PC-3 (cell line): ENCODE measurements at regions not wholly inside any gene's neighbourhood (a gene's known extent, or its start where the extent isn't known, plus 50 kb on each side); places are given as distances from the start of the nearest gene placed in this dataset.

Experiments used
- ATAC-seq: fragments of 200-7000 bp; cut with Tn5 transposase; 2 replicates; pipeline ENCODE4 v1.9.1; 2020; ENCODE audit warnings: mild to moderate bottlenecking, moderate library complexity
- BruUV-seq: library from RNA; stranded (reverse); fragments of 400-500 nt; replicated peaks from 2 replicates; lab custom pipeline; 2021; lab: Mats Ljungman, UMichigan
- CTCF ChIA-PET: fragments of 300-600 bp; sonication (Branson Sonifier 250); formaldehyde crosslinking; loops from one replicate; lab custom pipeline; 2022; ENCODE audit warnings: antibody characterized with exemption; lab: Charles Lee
- POLR2A ChIA-PET: fragments of 300-600 bp; sonication (Branson Sonifier 250); formaldehyde crosslinking; loops from one replicate; lab custom pipeline; 2022; ENCODE audit warnings: antibody characterized with exemption; ENCODE audit not compliant: unreplicated experiment; lab: Charles Lee
- DNase-seq: peaks from one replicate; pipeline ENCODE4 v3.0.0-alpha.2; 2015
- H2AFZ ChIP-seq: fragments of 300-600 bp; sonication (generic); 2 replicates; pipeline ENCODE4 v1.6.0; 2016; ENCODE audit warnings: antibody characterized with exemption, low read length
- H3F3A ChIP-seq: fragments of 300-600 bp; sonication (generic); one replicate; pipeline ENCODE4 v1.6.0; 2017; ENCODE audit warnings: antibody characterized with exemption, low read length, control low read depth, mild to moderate bottlenecking; ENCODE audit not compliant: unreplicated experiment
- H3K27ac ChIP-seq: fragments of 300-600 bp; sonication (generic); 2 replicates; pipeline ENCODE4 v1.5.1; 2016; ENCODE audit warnings: mild to moderate bottlenecking, low read length
- H3K27me3 ChIP-seq: fragments of 300-600 bp; sonication (generic); 2 replicates; pipeline ENCODE4 v1.6.1; 2016; ENCODE audit warnings: low read length, mixed read lengths
- H3K36me3 ChIP-seq: fragments of 300-600 bp; sonication (generic); 2 replicates; pipeline ENCODE4 v1.6.1; 2016; ENCODE audit warnings: low read depth, mixed run types, low read length, mixed read lengths
- H3K4me1 ChIP-seq: fragments of 300-600 bp; sonication (generic); 2 replicates; pipeline ENCODE4 v1.5.1; 2016; ENCODE audit warnings: low read length; ENCODE audit not compliant: insufficient read depth
- H3K4me2 ChIP-seq: fragments of 300-600 bp; sonication (generic); 2 replicates; pipeline ENCODE4 v1.6.0; 2016; ENCODE audit warnings: low read length
- H3K4me3 ChIP-seq: fragments of 300-600 bp; sonication (generic); 2 replicates; pipeline ENCODE4 v1.5.1; 2016; ENCODE audit warnings: mild to moderate bottlenecking, low read length, mixed read lengths
- H3K79me2 ChIP-seq: fragments of 300-600 bp; sonication (generic); 2 replicates; pipeline ENCODE4 v1.6.1; 2017; ENCODE audit warnings: low read length, mixed read lengths
- H3K9ac ChIP-seq: fragments of 300-600 bp; sonication (generic); 2 replicates; pipeline ENCODE4 v1.6.0; 2016; ENCODE audit warnings: mild to moderate bottlenecking, low read length
- H3K9me2 ChIP-seq: fragments of 300-600 bp; sonication (generic); replicated peaks from 2 replicates; pipeline ENCODE4 v1.6.1; 2016; ENCODE audit warnings: mixed run types, low read length, mixed read lengths
- H3K9me3 ChIP-seq: fragments of 300-600 bp; sonication (generic); 2 replicates; pipeline ENCODE4 v1.6.1; 2016; ENCODE audit warnings: low read length, mixed read lengths
- H4K20me1 ChIP-seq: fragments of 300-600 bp; sonication (generic); 2 replicates; pipeline ENCODE4 v1.6.1; 2016; ENCODE audit warnings: low read length, mixed read lengths
- EZH2 ChIP-seq: fragments of 300-600 bp; sonication (generic); IDR thresholded peaks from one replicate; pipeline ENCODE4 v1.6.1; 2017; ENCODE audit warnings: antibody characterized with exemption, mild to moderate bottlenecking, low read length; ENCODE audit not compliant: unreplicated experiment
- EZH2phosphoT487 ChIP-seq: fragments of 300-600 bp; sonication (generic); IDR thresholded peaks from 2 replicates; pipeline ENCODE4 v1.6.1; 2018; ENCODE audit warnings: mild to moderate bottlenecking, antibody characterized with exemption, low read length, borderline replicate concordance
- intact Hi-C: fragments of 100-400 bp; cut with micrococcal nuclease; formaldehyde crosslinking; loops from 2 replicates; pipeline ENCODE4 v1.9.0; 2023
- TF ChIP-seq, protein P1 (sequence below): fragments of 300-600 bp; sonication (generic); conservative IDR thresholded peaks from 2 replicates; pipeline ENCODE4 v1.5.1; 2017; ENCODE audit warnings: antibody characterized with exemption, low read depth, mild to moderate bottlenecking, low read length

DNA sequence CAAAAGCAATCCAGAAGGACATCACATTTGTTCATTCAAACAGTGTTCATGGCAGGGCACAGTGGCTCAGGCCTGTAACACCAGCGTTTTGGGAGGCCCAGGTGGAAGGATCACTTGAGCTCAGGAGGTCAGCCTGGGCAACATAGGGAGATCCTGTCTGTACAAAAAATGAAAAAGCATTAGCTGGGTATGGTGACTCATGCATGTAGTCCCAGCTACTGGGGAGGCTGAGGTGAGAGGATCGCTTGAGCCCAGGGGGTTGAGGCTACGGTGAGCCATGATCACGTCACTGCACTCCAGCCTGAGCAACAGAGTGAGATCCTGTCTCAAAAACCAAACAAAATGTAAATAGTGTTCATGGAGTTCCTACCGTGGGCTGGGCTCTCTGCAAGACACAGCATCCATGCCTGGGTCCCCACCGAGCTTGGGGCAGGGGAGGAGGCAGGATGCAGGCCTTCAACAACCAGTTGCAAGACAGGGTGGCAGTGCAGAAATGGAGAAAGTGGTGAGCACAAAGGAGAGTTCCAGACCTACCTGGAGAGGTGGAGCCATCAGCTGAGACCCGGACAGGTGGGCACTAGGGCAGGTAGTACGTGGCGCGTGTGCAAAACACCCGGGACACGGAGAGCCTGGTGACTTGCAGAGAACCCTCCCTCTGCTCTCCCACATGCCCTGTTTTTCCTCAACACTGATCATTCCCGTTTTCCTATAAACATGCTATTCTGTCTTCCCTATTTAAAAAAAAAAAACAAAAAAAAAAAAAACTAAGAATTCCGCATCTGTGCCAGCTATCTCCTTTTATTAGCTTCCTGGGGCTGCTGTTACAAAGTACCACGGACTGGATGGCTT is 138.9 kb downstream of the TOMM20 start:
- H3K36me3 ChIP-seq = no peaks in the 10 kb centered on the region
- POLR2A ChIA-PET = no interaction called here
- DNase-seq = no peak
- no peaks in the 10 kb centered on the region for H3K27me3 ChIP-seq
- CTCF ChIA-PET = interaction anchor here (0.6 kb wide), 1 partner anchor 374 kb away, joined by 3 read pairs; no protein-coding TSS in a partner anchor
- no peak for ATAC-seq
- TF ChIP-seq EZH2phosphoT487 (no peak), EZH2 (no peak)
- TF ChIP-seq, protein P1, sequence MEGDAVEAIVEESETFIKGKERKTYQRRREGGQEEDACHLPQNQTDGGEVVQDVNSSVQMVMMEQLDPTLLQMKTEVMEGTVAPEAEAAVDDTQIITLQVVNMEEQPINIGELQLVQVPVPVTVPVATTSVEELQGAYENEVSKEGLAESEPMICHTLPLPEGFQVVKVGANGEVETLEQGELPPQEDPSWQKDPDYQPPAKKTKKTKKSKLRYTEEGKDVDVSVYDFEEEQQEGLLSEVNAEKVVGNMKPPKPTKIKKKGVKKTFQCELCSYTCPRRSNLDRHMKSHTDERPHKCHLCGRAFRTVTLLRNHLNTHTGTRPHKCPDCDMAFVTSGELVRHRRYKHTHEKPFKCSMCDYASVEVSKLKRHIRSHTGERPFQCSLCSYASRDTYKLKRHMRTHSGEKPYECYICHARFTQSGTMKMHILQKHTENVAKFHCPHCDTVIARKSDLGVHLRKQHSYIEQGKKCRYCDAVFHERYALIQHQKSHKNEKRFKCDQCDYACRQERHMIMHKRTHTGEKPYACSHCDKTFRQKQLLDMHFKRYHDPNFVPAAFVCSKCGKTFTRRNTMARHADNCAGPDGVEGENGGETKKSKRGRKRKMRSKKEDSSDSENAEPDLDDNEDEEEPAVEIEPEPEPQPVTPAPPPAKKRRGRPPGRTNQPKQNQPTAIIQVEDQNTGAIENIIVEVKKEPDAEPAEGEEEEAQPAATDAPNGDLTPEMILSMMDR = no peak
- H3K4me2 ChIP-seq = no peak overlapping the region
- H3K4me3 ChIP-seq = no peak overlapping the region
- H3K9ac ChIP-seq = no peak overlapping the region
- intact Hi-C loops = loop anchor here (10.0 kb wide), 1 partner anchor 495 kb away; no protein-coding TSS in a partner anchor
- no peaks in the 10 kb centered on the region for H4K20me1 ChIP-seq
- H3K27ac ChIP-seq = no peak overlapping the region
- H3K9me2 ChIP-seq = no peaks in the 10 kb centered on the region
- BruUV-seq = no TSS peak
- H2AFZ ChIP-seq = no peak overlapping the region
- no peaks in the 10 kb centered on the region for H3K9me3 ChIP-seq
- H3K4me1 ChIP-seq = peaks cover 24% of the 10 kb centered on the region
- no peaks in the 10 kb centered on the region for H3K79me2 ChIP-seq
- H3F3A ChIP-seq = no peaks in the 10 kb centered on the region

DNA sequence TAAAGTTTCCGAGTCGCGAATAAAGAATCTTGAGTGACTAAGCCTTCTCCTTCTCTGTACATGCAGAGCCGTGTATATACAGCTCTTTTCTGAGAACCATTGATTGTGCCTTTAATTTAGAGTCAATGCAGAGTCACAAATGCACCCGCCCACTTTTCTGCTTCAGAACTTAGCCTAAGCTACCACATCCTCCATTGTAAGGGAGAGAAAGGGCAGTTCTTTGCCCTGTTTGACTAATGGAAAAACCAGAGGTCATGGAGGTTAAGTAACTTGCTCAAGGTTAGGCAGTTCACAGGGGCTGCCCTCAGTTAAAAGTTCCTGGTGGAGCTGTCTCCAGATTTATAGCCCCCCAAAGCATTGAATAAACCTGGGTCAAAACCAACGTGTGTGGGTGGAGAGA is 139.6 kb downstream of the TOMM20 start:
- H3K4me2 ChIP-seq = no peak overlapping the region
- no peaks in the 10 kb centered on the region for H3K9me2 ChIP-seq
- no peak overlapping the region for H2AFZ ChIP-seq
- no TSS peak for BruUV-seq
- H3K9ac ChIP-seq = no peak overlapping the region
- POLR2A ChIA-PET = no interaction called here
- no peaks in the 10 kb centered on the region for H3F3A ChIP-seq
- no peak overlapping the region for H3K27ac ChIP-seq
- DNase-seq = no peak
- H3K4me1 ChIP-seq = peaks cover 30% of the 10 kb centered on the region
- H3K9me3 ChIP-seq = no peaks in the 10 kb centered on the region
- ATAC-seq = no peak
- CTCF ChIA-PET = no interaction called here
- no peaks in the 10 kb centered on the region for H4K20me1 ChIP-seq
- TF ChIP-seq EZH2phosphoT487 (no peak), EZH2 (no peak)
- TF ChIP-seq, protein P1 = no peak
- intact Hi-C loops = no loop called here
- H3K79me2 ChIP-seq = no peaks in the 10 kb centered on the region
- H3K4me3 ChIP-seq = no peak overlapping the region
- no peaks in the 10 kb centered on the region for H3K36me3 ChIP-seq
- no peaks in the 10 kb centered on the region for H3K27me3 ChIP-seq

DNA sequence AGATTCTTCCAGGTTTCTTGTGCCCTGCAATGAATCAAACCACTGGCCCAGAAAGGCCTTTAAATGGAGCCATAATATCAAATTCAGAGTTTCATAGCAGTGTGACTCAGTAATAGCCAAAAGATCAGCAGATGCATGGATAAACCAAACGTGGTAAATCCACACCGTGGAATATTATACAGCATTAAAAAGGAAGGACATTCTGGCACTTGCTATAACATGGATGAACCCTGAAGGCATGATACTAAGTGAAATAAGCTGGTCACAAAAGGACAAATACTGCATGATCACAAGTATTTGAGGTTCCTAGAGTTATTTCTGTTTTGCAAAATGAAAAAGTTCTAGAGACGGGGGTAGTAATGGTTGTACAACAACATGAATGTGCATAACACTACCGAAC is 140.1 kb downstream of the TOMM20 start:
- no peak overlapping the region for H3K4me2 ChIP-seq
- no peaks in the 10 kb centered on the region for H3K27me3 ChIP-seq
- TF ChIP-seq, protein P1 = no peak
- no peak for TF ChIP-seq EZH2
- TF ChIP-seq EZH2phosphoT487 = no peak
- H3K4me3 ChIP-seq = no peak overlapping the region
- peak overlapping the region; percentile 81 for H3K27ac ChIP-seq
- intact Hi-C loops = no loop called here
- ChIA-PET POLR2A (no interaction called here), CTCF (no interaction called here)
- H3K36me3 ChIP-seq = no peaks in the 10 kb centered on the region
- no peaks in the 10 kb centered on the region for H4K20me1 ChIP-seq
- H3K9ac ChIP-seq = peak overlapping the region; percentile 51; the same call in 1 of the 2 replicates
- BruUV-seq = no TSS peak
- no peaks in the 10 kb centered on the region for H3K9me3 ChIP-seq
- H3F3A ChIP-seq = no peaks in the 10 kb centered on the region
- H3K9me2 ChIP-seq = no peaks in the 10 kb centered on the region
- no peak for ATAC-seq
- no peak overlapping the region for H2AFZ ChIP-seq
- no peak for DNase-seq
- peaks cover 31% of the 10 kb centered on the region for H3K4me1 ChIP-seq
- H3K79me2 ChIP-seq = no peaks in the 10 kb centered on the region
